ENCODE measurements at regions not wholly inside any gene's neighbourhood (a gene's known extent, or its start where the extent isn't known, plus 50 kb on each side); places are given as distances from the start of the nearest gene placed in this dataset.

GRCh38 chr14:98099527-98099926 is 1172.5 kb downstream of the BCL11B start:
- Histone ChIP-seq H3K27me3 (no peaks in the 10 kb centered on the region), H3K9me3 (no peaks in the 10 kb centered on the region), H3K36me3 (no peaks in the 10 kb centered on the region), H3K27ac (no peak overlapping the region), H3K4me1 (no peaks in the 10 kb centered on the region), H3K4me3 (replicated peaks in 1 of 3) (no peak overlapping the region)
- DNase-seq, result no peak
- TF ChIP-seq POLR2A (IDR thresholded peaks at IDR 0.05) (no peak), CTCF (IDR thresholded peaks at IDR 0.05) (no peak)
- intact Hi-C loops (cut with DNase I), result no loop called here
- WGBS, 2 donors, result 91 to 93% methylated on average over 2 of the region's 2 CpGs

GRCh38 chr14:98101323-98101722 is 1170.7 kb downstream of the BCL11B start:
- no peaks in the 10 kb centered on the region for H3K36me3 ChIP-seq
- H3K4me1 ChIP-seq, result no peaks in the 10 kb centered on the region
- no peak overlapping the region for H3K4me3 ChIP-seq (replicated peaks in 1 of 3)
- TF ChIP-seq CTCF (IDR thresholded peaks at IDR 0.05), result no peak
- no peak for TF ChIP-seq POLR2A (IDR thresholded peaks at IDR 0.05)
- H3K27me3 ChIP-seq, result no peaks in the 10 kb centered on the region
- no peaks in the 10 kb centered on the region for H3K9me3 ChIP-seq
- DNase-seq, result no peak
- WGBS, 2 donors, result 80 to 82% methylated on average over 3 of the region's 3 CpGs
- intact Hi-C loops (cut with DNase I), result no loop called here
- no peak overlapping the region for H3K27ac ChIP-seq

- Histone ChIP-seq H3K4me1 (no peaks in the 10 kb centered on the region), H3K9me3 (no peaks in the 10 kb centered on the region), H3K36me3 (no peaks in the 10 kb centered on the region), H3K27me3 (no peaks in the 10 kb centered on the region), H3K27ac (no peak overlapping the region), H3K4me3 (replicated peaks in 1 of 3) (no peak overlapping the region)
- no peak for DNase-seq
- intact Hi-C loops (cut with DNase I), result no loop called here
- 92 to 96% methylated on average over 2 of the region's 2 CpGs for WGBS, 2 donors
- TF ChIP-seq POLR2A (IDR thresholded peaks at IDR 0.05) (no peak), CTCF (IDR thresholded peaks at IDR 0.05) (no peak)
Observed at GRCh38 chr14:98103705-98104104, 1168.3 kb downstream of the BCL11B start.

- 55 to 63% methylated on average over 3 of the region's 3 CpGs for whole genome bisulfite sequencing, 2 donors
Observed at GRCh38 chr14:98109326-98109725, 1162.7 kb downstream of the BCL11B start.

GRCh38 chr14:98112194-98112780 is 1159.7 kb downstream of the BCL11B start:
- TF ChIP-seq POLR2A (IDR thresholded peaks at IDR 0.05), result no peak
- TF ChIP-seq CTCF (IDR thresholded peaks at IDR 0.05), result no peak
- WGBS, 2 donors, result 58 to 64% methylated on average over 5 of the region's 5 CpGs
- intact Hi-C loops (cut with DNase I), result no loop called here

More at GRCh38 chr14:98109326-98109725, 1162.7 kb downstream of the BCL11B start:
- no peak for DNase-seq
- H3K4me1 ChIP-seq, result no peaks in the 10 kb centered on the region
- TF ChIP-seq CTCF (IDR thresholded peaks at IDR 0.05) (no peak), POLR2A (IDR thresholded peaks at IDR 0.05) (no peak)
- H3K9me3 ChIP-seq, result no peaks in the 10 kb centered on the region
- no peak overlapping the region for H3K4me3 ChIP-seq (replicated peaks in 1 of 3)
- intact Hi-C loops (cut with DNase I), result no loop called here
- no peaks in the 10 kb centered on the region for H3K27me3 ChIP-seq
- H3K27ac ChIP-seq, result no peak overlapping the region
- no peaks in the 10 kb centered on the region for H3K36me3 ChIP-seq

More at GRCh38 chr14:98112194-98112780, 1159.7 kb downstream of the BCL11B start:
- Histone ChIP-seq H3K36me3 (no peaks in the 10 kb centered on the region), H3K4me3 (replicated peaks in 1 of 3) (no peak overlapping the region), H3K9me3 (no peaks in the 10 kb centered on the region), H3K4me1 (no peaks in the 10 kb centered on the region), H3K27ac (no peak overlapping the region), H3K27me3 (no peaks in the 10 kb centered on the region)
- DNase-seq, result no peak
